SJSA1 (cell line): ENCODE measurements at regions not wholly inside any gene's neighbourhood (a gene's known extent, or its start where the extent isn't known, plus 50 kb on each side); places are given as distances from the start of the nearest gene placed in this dataset.
A peak's percentile ranks its signal among the peaks of the same experiment; 100 is the strongest.
"Not testable (repeated sequence)": the region's sequence is repeated elsewhere in the genome, so short reads cannot be mapped to it uniquely, and the experiment has no call there.

Source experiments
- DNase-seq, 2 experiments: peaks; one replicate each; pipeline ENCODE4 v3.0.0-alpha.2; 2015 to 2020; ENCODE audit warnings: low spot score in 2 of 2, low read depth in 1 of 2
- H3K27ac ChIP-seq: fragments of 250-450 bp; sonication (Bioruptor Pico); 2 replicates; pipeline ENCODE4 v1.5.1; 2020; ENCODE audit warnings: mild to moderate bottlenecking, moderate library complexity
- H3K27me3 ChIP-seq: fragments of 250-450 bp; sonication (Bioruptor Pico); replicated peaks from 2 replicates; pipeline ENCODE4 v1.5.1; 2020; ENCODE audit warnings: mild to moderate bottlenecking, moderate library complexity
- H3K36me3 ChIP-seq: fragments of 250-450 bp; sonication (Bioruptor Pico); 2 replicates; pipeline ENCODE4 v1.5.1; 2020; ENCODE audit warnings: mild to moderate bottlenecking
- H3K4me1 ChIP-seq: fragments of 250-450 bp; sonication (Bioruptor Pico); replicated peaks from 2 replicates; pipeline ENCODE4 v1.6.1; 2021; ENCODE audit warnings: mild to moderate bottlenecking
- H3K4me3 ChIP-seq: fragments of 250-450 bp; sonication (Bioruptor Pico); 2 replicates; pipeline ENCODE4 v1.5.1; 2020; ENCODE audit warnings: mild to moderate bottlenecking
- H3K9me3 ChIP-seq: fragments of 250-450 bp; sonication (Bioruptor Pico); replicated peaks from 2 replicates; pipeline ENCODE4 v1.5.1; 2020; ENCODE audit warnings: mild to moderate bottlenecking

DNA sequence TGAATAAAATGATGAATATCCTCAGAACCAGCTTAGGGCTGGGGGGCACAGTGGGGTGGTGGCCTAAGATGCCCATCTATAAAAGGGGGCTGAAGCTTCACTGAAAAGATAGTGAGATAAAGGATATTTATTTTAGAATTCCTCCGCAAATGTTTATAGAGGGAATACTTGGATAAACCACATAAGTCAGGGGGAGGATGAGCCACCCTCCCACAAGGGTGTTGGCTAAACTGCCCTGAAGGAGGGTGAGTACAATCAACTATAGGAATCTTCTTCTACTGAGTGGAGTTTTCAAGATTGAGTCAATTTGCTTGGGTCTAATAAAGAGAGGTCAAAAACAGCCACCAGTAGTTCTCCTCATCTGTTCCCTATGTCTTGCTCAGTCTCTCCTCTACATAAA lies 114.5 kb upstream of the TANK start:
- peak; percentile 64 to 76 for DNase-seq
- Histone ChIP-seq H3K9me3 (no peaks in the 10 kb centered on the region), H3K4me3 (no peak overlapping the region), H3K4me1 (peaks cover 36% of the 10 kb centered on the region), H3K27me3 (no peaks in the 10 kb centered on the region), H3K36me3 (no peaks in the 10 kb centered on the region), H3K27ac (peak overlapping the region; percentile 4)

GRCh38 chr2:161046876-161047275 lies 113.4 kb upstream of the TANK start:
- H3K4me1 ChIP-seq = peaks cover 36% of the 10 kb centered on the region
- no peaks in the 10 kb centered on the region for H3K36me3 ChIP-seq
- DNase-seq = no peak
- H3K27me3 ChIP-seq = no peaks in the 10 kb centered on the region
- H3K27ac ChIP-seq = no peak overlapping the region
- H3K9me3 ChIP-seq = no peaks in the 10 kb centered on the region
- H3K4me3 ChIP-seq = no peak overlapping the region

GRCh38 chr2:161048317-161048716 lies 111.9 kb upstream of the TANK start:
- H3K27ac ChIP-seq = no peak overlapping the region
- peaks cover 36% of the 10 kb centered on the region for H3K4me1 ChIP-seq
- no peaks in the 10 kb centered on the region for H3K9me3 ChIP-seq
- H3K4me3 ChIP-seq = no peak overlapping the region
- no peaks in the 10 kb centered on the region for H3K36me3 ChIP-seq
- DNase-seq = no peak
- no peaks in the 10 kb centered on the region for H3K27me3 ChIP-seq

GRCh38 chr2:161049559-161049958 lies 110.7 kb upstream of the TANK start:
- H3K4me1 ChIP-seq = peaks cover 24% of the 10 kb centered on the region
- no peaks in the 10 kb centered on the region for H3K9me3 ChIP-seq

GRCh38 chr2:161052214-161052613 lies 108.0 kb upstream of the TANK start:
- DNase-seq = no peak
- Histone ChIP-seq H3K4me3 (no peak overlapping the region), H3K27me3 (no peaks in the 10 kb centered on the region), H3K4me1 (no peaks in the 10 kb centered on the region), H3K27ac (no peak overlapping the region), H3K9me3 (0 out of 2 replicates have a peak, but pooled peaks cover 3% of the 10 kb centered on the region), H3K36me3 (no peaks in the 10 kb centered on the region)

More at GRCh38 chr2:161049559-161049958, 110.7 kb upstream of the TANK start:
- H3K27ac ChIP-seq = no peak overlapping the region
- DNase-seq = no peak
- H3K36me3 ChIP-seq = no peaks in the 10 kb centered on the region
- H3K27me3 ChIP-seq = no peaks in the 10 kb centered on the region
- H3K4me3 ChIP-seq = no peak overlapping the region

DNA sequence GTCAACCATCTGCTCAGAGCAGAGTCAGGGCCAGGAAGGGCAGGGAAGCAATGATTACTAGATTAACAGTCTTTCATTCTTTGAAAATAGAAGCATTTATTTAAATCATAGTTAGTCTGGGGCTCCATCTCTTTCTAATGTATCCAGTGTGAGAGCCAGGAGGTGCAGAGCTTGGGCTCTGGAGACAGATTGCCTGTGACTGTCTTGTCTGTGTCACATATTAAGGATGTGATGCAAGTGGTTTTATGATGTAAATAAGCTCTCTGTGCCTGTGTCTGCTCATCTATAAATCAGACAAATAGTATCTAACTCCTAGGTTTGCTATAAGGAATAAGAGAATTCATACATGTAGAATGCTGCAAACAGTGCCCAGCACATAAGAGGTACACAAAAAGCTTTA lies 104.9 kb upstream of the TANK start:
- H3K9me3 ChIP-seq = 0 out of 2 replicates have a peak, but pooled peaks cover 3% of the 10 kb centered on the region

GRCh38 chr2:161059388-161059787 lies 100.8 kb upstream of the TANK start:
- H3K27me3 ChIP-seq = no peaks in the 10 kb centered on the region
- no peaks in the 10 kb centered on the region for H3K36me3 ChIP-seq
- H3K4me1 ChIP-seq = peaks cover 6% of the 10 kb centered on the region
- DNase-seq = no peak
- 0 out of 2 replicates have a peak, but pooled peaks cover 3% of the 10 kb centered on the region for H3K9me3 ChIP-seq
- H3K27ac ChIP-seq = no peak overlapping the region
- no peak overlapping the region for H3K4me3 ChIP-seq

More for the DNA sequence above, 104.9 kb upstream of the TANK start:
- H3K27ac ChIP-seq = no peak overlapping the region
- no peak overlapping the region for H3K4me3 ChIP-seq
- no peaks in the 10 kb centered on the region for H3K36me3 ChIP-seq
- H3K27me3 ChIP-seq = no peaks in the 10 kb centered on the region
- DNase-seq = no peak
- no peaks in the 10 kb centered on the region for H3K4me1 ChIP-seq

- no peak overlapping the region for H3K27ac ChIP-seq
- no peak overlapping the region for H3K4me3 ChIP-seq
- no peak for DNase-seq
- H3K9me3 ChIP-seq = no peaks in the 10 kb centered on the region
- H3K4me1 ChIP-seq = peaks cover 6% of the 10 kb centered on the region
- no peaks in the 10 kb centered on the region for H3K27me3 ChIP-seq
- H3K36me3 ChIP-seq = no peaks in the 10 kb centered on the region
These were observed 98.4 kb upstream of the TANK start for GRCh38 chr2:161061786-161062185.

- Histone ChIP-seq H3K27ac (no peak overlapping the region), H3K4me1 (peaks cover 7% of the 10 kb centered on the region), H3K36me3 (no peaks in the 10 kb centered on the region), H3K4me3 (no peak overlapping the region), H3K27me3 (no peaks in the 10 kb centered on the region), H3K9me3 (no peaks in the 10 kb centered on the region)
- DNase-seq = peak; percentile 84
These were observed 96.9 kb upstream of the TANK start for GRCh38 chr2:161063157-161063945.

- no peak for DNase-seq
- Histone ChIP-seq H3K36me3 (no peaks in the 10 kb centered on the region), H3K4me3 (no peak overlapping the region), H3K4me1 (peaks cover 12% of the 10 kb centered on the region), H3K27ac (no peak overlapping the region), H3K27me3 (no peaks in the 10 kb centered on the region), H3K9me3 (no peaks in the 10 kb centered on the region)
These were observed 96.3 kb upstream of the TANK start for GRCh38 chr2:161063946-161064306.

GRCh38 chr2:161067846-161068350 lies 92.3 kb upstream of the TANK start:
- Histone ChIP-seq H3K4me1 (peaks cover 12% of the 10 kb centered on the region), H3K27ac (no peak overlapping the region), H3K4me3 (no peak overlapping the region), H3K9me3 (no peaks in the 10 kb centered on the region), H3K27me3 (no peaks in the 10 kb centered on the region), H3K36me3 (no peaks in the 10 kb centered on the region)
- no peak for DNase-seq

DNA sequence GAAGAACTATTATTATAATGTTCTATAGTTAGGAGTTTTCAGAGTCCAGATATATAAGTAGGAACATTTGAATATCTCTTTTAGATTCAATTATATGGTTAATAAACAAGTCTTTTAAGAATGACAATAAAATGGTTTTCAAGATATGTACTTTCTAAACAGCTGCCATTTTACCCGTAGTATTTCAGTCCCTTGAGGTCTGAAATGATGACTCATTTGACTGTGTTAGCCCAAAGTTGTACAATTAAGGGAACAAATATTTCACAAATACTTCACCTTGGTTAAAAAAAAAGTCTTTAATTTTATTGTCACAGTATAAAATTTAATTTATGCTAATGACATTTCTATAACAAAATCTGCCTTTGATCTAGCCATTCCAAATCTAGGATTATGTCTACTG lies 91.6 kb upstream of the TANK start:
- Histone ChIP-seq H3K27ac (no peak overlapping the region), H3K36me3 (no peaks in the 10 kb centered on the region), H3K4me3 (no peak overlapping the region), H3K4me1 (peaks cover 6% of the 10 kb centered on the region), H3K9me3 (no peaks in the 10 kb centered on the region), H3K27me3 (no peaks in the 10 kb centered on the region)
- DNase-seq = no peak

- H3K9me3 ChIP-seq = no peaks in the 10 kb centered on the region
- H3K4me3 ChIP-seq = no peak overlapping the region
- no peak overlapping the region for H3K27ac ChIP-seq
- H3K27me3 ChIP-seq = no peaks in the 10 kb centered on the region
- H3K4me1 ChIP-seq = peaks cover 6% of the 10 kb centered on the region
- DNase-seq = no peak
- H3K36me3 ChIP-seq = no peaks in the 10 kb centered on the region
These were observed 89.3 kb upstream of the TANK start for GRCh38 chr2:161070693-161071479.

DNA sequence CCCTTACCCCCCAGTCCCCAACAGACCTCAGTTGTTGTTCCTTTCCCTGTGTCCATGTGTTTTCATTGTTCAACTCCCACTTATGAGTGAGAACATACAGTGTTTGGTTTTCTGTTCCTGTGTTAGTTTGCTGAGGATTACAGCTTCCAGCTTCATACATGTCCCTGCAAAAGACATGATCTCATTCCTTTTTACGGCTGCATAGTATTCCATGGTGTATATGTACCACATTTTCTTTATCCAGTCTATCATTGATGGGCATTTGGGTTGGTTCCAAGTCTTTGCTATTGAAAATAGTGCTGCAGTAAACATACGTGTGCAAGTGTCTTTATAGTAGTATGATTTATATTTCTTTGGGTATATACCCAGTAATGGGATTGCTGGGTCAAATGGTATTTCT lies 87.8 kb upstream of the TANK start:
- not testable (repeated sequence) for H3K9me3 ChIP-seq, DNase-seq, H3K36me3 ChIP-seq, H3K27me3 ChIP-seq, H3K27ac ChIP-seq, H3K4me3 ChIP-seq
- peaks cover 13% of the 10 kb centered on the region for H3K4me1 ChIP-seq
